Body of pancreas (tissue), 4 donors: ENCODE measurements at regions not wholly inside any gene's neighbourhood (a gene's known extent, or its start where the extent isn't known, plus 50 kb on each side); places are given as distances from the start of the nearest gene placed in this dataset.

Experiments used
- CTCF ChIP-seq, 7 experiments: fragments of 450-650 bp in 4 of 7; fragments of 200-600 bp in 3 of 7; sonication (generic) in 3 of 7; IDR thresholded peaks; one replicate each; pipeline ENCODE4 v1.5.1; 2016 to 2019; ENCODE audit warnings: antibody characterized with exemption in 7 of 7
- POLR2A ChIP-seq, 3 donors: fragments of 450-650 bp; IDR thresholded peaks; one replicate each; pipeline ENCODE4 v1.6.1; 2016; ENCODE audit warnings: antibody characterized with exemption in 3 of 3, mild to moderate bottlenecking in 2 of 3

DNA sequence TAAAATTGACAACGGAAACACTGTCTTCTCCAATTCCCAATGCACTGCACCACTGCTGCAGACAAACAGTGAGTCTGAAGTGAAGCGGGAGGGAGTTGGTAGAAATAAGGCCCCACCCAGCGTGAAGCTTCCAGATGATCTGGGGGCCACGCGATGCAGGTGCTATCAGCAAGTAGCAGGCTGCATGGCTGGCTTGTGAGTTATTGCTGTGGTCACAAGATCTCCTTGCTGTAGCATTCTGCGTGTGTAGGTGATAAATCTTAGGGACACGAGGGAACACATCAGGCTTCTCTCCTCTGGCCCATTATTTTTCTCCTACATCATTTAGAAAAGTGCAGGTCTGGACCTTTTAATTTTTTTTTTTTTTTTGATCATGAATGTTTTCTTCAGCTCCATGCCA, 407.6 kb downstream of the TMEM114 start:
- no peak for TF ChIP-seq CTCF (IDR thresholded peaks at IDR 0.05)
- no peak for TF ChIP-seq POLR2A (IDR thresholded peaks at IDR 0.05)
